ENCODE measurements at regions not wholly inside any gene's neighbourhood (a gene's known extent, or its start where the extent isn't known, plus 50 kb on each side); places are given as distances from the start of the nearest gene placed in this dataset.

DNA sequence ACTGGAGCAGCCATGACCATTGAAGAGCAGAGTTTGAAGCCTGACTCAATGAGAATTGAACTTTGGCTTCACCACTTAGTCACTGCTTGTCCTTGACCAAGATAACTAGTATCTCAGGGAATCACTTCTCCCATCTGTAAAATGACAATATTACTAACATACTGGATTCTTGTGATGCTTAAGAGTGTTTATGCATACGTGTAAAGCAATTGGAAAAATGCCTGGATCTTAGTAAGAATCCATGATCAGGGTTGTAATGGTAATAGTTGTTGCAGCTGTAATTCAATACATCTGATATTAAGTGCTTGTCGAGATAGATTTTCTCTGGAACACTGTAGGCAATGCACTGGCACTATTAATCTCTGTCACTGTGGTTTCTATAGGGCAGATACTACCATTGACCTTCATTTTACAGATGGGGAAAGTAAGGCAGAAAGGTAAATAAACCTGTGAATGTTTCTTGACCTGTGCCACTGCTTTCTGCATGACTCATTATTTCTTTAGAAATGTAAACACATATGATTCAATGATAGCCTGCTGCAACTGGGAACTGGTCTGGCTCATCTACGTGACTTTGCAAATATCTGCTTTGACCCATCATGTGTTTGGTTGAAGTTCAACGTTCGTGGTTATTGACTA is 662.5 kb downstream of the PLA2G4A start:
- no peaks in the 10 kb centered on the region for H3K4me1 ChIP-seq
- H3K4me3 ChIP-seq (replicated peaks in 1 of 3), result no peak overlapping the region
- no peaks in the 10 kb centered on the region for H3K36me3 ChIP-seq
- no peak overlapping the region for H3K27ac ChIP-seq
- H3K27me3 ChIP-seq, result no peaks in the 10 kb centered on the region
- H3K9me3 ChIP-seq, result no peaks in the 10 kb centered on the region
- no peak for DNase-seq
- TF ChIP-seq, protein P1, sequence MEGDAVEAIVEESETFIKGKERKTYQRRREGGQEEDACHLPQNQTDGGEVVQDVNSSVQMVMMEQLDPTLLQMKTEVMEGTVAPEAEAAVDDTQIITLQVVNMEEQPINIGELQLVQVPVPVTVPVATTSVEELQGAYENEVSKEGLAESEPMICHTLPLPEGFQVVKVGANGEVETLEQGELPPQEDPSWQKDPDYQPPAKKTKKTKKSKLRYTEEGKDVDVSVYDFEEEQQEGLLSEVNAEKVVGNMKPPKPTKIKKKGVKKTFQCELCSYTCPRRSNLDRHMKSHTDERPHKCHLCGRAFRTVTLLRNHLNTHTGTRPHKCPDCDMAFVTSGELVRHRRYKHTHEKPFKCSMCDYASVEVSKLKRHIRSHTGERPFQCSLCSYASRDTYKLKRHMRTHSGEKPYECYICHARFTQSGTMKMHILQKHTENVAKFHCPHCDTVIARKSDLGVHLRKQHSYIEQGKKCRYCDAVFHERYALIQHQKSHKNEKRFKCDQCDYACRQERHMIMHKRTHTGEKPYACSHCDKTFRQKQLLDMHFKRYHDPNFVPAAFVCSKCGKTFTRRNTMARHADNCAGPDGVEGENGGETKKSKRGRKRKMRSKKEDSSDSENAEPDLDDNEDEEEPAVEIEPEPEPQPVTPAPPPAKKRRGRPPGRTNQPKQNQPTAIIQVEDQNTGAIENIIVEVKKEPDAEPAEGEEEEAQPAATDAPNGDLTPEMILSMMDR (IDR thresholded peaks at IDR 0.05), result no peak
- TF ChIP-seq POLR2A (IDR thresholded peaks at IDR 0.05), result no peak
- intact Hi-C loops (cut with DNase I), result no loop called here
- WGBS, 2 donors, result 66 to 76% methylated on average over 5 of the region's 5 CpGs

DNA sequence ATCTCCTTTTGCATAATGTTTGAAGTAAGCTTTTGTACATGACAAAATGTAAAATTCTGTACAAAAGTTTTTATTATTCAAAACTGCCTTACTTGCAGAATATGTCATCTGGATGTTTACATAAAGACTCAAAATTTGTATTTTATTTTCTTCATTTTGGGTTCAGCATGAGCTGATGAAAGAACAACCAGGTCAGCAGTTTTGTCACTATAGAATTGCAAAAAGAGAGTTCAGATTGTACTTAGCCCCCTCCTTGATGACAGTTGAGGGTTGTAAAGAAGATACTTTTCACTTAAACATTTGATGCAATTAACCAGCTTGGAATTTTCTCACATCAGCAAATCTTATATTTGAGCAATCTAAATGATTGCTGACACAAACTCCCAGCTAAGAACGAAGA is 669.3 kb downstream of the PLA2G4A start:
- Histone ChIP-seq H3K27ac (no peak overlapping the region), H3K4me3 (replicated peaks in 1 of 3) (no peak overlapping the region), H3K9me3 (no peaks in the 10 kb centered on the region), H3K4me1 (no peaks in the 10 kb centered on the region), H3K36me3 (no peaks in the 10 kb centered on the region), H3K27me3 (no peaks in the 10 kb centered on the region)
- intact Hi-C loops (cut with DNase I), result no loop called here
- WGBS, 2 donors, result 68 to 78% methylated on average over 1 of the region's 1 CpG
- TF ChIP-seq POLR2A (IDR thresholded peaks at IDR 0.05), result no peak
- TF ChIP-seq, protein P1 (IDR thresholded peaks at IDR 0.05), result no peak
- DNase-seq, result no peak

DNA sequence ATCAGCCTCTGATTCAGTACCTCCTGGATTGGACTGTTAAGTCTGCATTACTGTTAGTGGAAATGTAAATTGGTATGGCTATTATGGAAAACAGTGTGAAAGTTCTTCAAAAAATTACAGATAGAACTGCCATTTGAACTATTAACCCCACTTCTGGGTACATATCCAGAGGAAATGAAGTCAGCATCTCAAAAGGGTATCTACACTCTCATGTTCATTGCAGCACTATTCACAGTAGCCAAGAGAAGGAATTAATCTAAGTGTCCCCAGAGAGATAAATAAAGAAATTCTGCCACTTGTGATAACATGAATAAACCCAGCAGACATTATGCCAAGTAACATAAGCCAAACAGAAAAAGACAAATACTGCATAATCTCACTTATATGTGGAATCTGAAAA is 676.0 kb downstream of the PLA2G4A start:
- Histone ChIP-seq H3K27ac (no peak overlapping the region), H3K4me3 (replicated peaks in 1 of 3) (no peak overlapping the region), H3K4me1 (no peaks in the 10 kb centered on the region), H3K9me3 (no peaks in the 10 kb centered on the region), H3K27me3 (no peaks in the 10 kb centered on the region), H3K36me3 (no peaks in the 10 kb centered on the region)
- no peak for DNase-seq
- intact Hi-C loops (cut with DNase I), result no loop called here
- TF ChIP-seq, protein P1 (IDR thresholded peaks at IDR 0.05), result no peak
- TF ChIP-seq POLR2A (IDR thresholded peaks at IDR 0.05), result no peak

DNA sequence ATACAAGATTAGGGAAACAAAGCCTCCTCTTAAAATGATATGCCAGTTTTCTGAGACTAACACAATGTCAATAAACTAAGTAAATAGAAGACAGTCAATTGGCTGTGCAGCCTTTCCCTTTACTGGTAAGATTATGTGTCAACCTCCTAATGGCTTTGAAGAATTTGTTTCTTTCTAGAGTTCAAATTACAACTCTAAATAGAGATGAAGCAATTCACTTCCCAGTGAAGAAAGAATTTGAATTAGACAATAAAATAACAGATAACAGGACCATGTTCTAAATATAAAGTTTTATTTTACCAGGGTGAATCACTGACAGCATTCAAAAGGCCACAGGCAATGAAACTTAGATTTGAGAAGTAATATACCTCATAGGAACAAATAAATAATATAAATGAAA is 680.3 kb downstream of the PLA2G4A start:
- Histone ChIP-seq H3K9me3 (no peaks in the 10 kb centered on the region), H3K27me3 (no peaks in the 10 kb centered on the region), H3K4me3 (replicated peaks in 1 of 3) (no peak overlapping the region), H3K27ac (no peak overlapping the region), H3K4me1 (no peaks in the 10 kb centered on the region), H3K36me3 (no peaks in the 10 kb centered on the region)
- intact Hi-C loops (cut with DNase I), result no loop called here
- TF ChIP-seq POLR2A (IDR thresholded peaks at IDR 0.05), result no peak
- TF ChIP-seq, protein P1 (IDR thresholded peaks at IDR 0.05), result no peak
- DNase-seq, result no peak

DNA sequence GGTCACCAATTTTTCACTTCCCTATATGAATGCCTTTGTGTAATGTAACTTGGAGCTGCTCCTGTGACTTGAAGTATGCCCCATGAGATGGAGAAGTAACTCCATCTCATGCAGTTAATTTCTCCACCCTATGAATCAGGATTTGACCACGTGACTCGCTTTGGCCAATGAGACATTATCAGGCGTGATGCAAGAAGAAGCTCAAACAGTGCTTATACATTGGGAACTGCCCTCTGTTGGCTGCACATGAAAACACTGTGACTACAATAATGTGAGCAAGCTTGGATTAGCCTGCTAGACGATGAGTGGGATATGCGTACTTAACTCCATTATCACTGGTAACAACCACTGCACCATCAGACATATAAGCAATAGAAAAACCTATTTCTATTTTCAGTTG is 684.4 kb downstream of the PLA2G4A start:
- intact Hi-C loops (cut with DNase I), result no loop called here
- Histone ChIP-seq H3K4me1 (no peaks in the 10 kb centered on the region), H3K27ac (no peak overlapping the region), H3K36me3 (no peaks in the 10 kb centered on the region), H3K27me3 (no peaks in the 10 kb centered on the region), H3K9me3 (no peaks in the 10 kb centered on the region), H3K4me3 (replicated peaks in 1 of 3) (no peak overlapping the region)
- WGBS, 2 donors, result 83 to 91% methylated on average over 5 of the region's 5 CpGs
- DNase-seq, result no peak
- TF ChIP-seq, protein P1 (IDR thresholded peaks at IDR 0.05), result no peak
- no peak for TF ChIP-seq POLR2A (IDR thresholded peaks at IDR 0.05)
